Stimulated activated CD4-positive, alpha-beta T cell treated with anti-CD3 and anti-CD28 coated beads, Interleukin-12 subunit alpha, Interleukin-12 subunit beta, amount 100 ng/mL, for 4 hours (primary cell): ENCODE measurements at regions not wholly inside any gene's neighbourhood (a gene's known extent, or its start where the extent isn't known, plus 50 kb on each side); places are given as distances from the start of the nearest gene placed in this dataset.
"Not testable (repeated sequence)": the region's sequence is repeated elsewhere in the genome, so short reads cannot be mapped to it uniquely, and the experiment has no call there.

Experiments used
- DNase-seq: peaks from one replicate; pipeline ENCODE4 v3.0.0-alpha.2; 2020

DNA sequence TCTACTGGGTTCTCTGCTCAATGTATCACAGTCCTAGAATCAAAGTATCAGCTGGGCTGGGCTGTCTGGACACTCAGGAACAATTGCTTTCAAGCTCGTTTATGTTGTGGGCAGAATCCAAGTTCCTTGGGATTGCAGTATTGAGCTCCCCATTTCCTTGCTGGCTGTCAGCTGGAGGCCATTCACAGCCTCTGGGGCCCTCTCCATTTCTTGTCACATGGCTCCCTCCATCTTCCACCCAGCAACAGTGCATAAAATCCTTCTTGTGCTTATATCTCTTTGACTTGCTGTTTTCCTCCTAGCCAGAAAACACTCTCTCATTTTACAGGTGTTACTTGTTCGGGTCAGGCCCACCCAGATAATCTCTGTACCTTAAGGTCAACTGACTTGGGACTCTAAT lies 363.5 kb downstream of the IGSF11 start:
- DNase-seq: no peak

DNA sequence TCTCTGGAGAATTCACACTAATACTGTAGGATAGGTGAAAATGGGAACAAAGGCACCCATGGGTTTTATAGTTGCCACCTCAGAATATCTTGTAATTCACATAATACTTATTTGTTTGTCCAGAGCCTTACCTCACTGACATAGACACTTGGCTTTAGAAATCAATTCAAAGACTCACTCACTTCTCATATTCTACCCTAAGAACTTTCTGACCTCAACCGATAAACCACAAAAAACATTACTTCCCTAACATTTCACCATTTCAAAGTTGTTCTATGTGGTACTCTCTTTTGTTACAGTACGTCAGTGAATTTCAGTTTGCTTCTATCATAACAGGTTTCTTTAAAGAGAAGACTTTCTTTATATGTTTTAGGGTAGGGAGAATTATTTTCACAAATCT lies 359.3 kb downstream of the IGSF11 start:
- DNase-seq: no peak

DNA sequence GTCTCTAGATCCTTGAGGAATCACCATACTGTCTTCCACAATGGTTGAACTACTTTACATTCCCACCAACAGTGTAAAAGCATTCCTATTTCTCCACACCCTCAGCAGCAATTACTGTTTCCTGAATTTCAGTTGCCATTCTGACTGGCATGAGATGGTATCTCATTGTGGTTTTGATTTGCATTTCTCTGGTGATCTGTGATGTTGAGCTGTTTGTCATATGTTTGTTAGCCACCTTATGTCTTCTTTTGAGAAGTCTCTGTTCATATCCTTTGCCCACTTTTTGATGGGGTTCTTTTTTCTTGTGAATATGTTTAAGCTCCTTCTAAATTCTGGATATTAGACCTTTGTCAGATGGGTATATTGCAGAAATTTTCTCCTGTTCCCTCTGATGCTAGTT lies 356.0 kb downstream of the IGSF11 start:
- not testable (repeated sequence) for DNase-seq

DNA sequence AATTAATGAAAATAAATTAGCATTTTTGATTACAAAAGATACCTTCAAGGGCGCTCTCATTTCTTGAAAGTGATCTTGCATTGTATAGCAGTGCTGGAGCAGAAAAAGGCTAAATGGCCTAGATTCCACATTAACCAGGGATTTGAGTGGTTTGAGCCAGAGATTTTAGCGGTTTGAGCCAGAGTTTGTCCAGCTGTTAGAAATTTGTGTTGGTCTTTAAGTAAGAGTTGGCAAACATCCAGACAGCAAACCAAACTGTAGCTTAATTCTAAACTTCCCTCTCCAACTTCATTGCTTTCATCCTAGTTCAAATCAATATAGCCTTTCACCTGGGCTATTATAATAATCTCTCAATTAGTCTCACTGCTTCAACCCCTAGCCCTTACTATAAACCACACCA lies 351.7 kb downstream of the IGSF11 start:
- DNase-seq: no peak

DNA sequence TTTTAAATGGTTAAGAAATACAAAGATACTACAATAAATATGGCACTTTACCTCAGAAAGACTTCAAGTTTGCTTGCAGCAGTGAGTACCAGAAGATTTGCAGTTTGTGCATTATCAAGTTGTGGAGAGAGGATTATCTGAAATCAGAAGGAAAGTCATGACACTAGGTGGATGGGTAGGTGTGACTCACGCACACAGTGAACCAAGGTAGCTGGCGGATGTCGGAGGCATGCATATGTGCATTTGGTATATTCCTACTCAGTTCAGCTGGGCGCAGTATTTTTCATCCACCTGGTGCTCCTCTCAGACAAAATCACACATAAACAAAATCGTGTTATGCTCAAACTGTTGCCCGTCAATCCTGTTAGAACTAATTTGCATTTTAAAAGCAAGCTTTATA lies 351.0 kb downstream of the IGSF11 start:
- DNase-seq: no peak

DNA sequence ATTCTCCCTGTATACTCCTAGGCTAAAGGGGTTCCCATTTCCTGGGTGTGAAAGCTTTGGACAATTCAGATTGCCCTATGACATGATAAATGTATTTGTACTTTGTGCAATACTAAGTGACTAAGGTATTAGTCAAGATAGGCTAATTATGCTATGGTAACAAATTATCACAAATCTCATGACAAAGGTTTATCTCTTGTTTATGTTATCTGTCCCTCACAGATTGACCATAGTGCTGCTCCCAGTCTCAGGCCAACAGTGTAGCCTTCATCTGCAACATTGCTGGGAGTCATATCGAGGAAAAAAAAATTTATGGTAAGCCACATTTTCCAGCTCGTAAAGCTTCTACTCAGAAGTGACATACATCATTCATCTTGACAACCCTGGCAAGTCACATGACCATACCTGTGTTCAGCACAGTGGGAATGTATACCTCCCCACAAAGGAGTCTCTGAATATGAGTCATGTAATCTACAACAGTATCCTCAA lies 346.2 kb downstream of the IGSF11 start:
- DNase-seq: no peak

DNA sequence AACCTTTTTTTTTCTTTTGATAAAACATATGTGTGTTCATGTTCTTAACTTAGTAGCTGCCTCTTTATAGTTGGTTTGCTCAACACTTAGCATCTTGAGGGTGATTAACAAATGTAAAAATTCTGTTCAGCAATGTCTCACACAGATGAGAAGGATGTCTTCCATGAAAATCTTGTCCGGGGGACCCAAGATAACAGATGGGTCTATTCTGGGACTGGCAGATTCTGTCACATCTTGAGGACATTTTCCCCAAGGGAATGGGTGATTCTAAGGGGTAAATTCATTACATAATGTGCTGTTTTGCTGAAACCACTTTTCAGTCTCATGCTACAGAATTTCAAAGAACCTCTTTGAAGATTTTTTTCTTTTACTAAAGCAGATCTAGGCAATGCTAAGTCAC lies 342.2 kb downstream of the IGSF11 start:
- DNase-seq: no peak

DNA sequence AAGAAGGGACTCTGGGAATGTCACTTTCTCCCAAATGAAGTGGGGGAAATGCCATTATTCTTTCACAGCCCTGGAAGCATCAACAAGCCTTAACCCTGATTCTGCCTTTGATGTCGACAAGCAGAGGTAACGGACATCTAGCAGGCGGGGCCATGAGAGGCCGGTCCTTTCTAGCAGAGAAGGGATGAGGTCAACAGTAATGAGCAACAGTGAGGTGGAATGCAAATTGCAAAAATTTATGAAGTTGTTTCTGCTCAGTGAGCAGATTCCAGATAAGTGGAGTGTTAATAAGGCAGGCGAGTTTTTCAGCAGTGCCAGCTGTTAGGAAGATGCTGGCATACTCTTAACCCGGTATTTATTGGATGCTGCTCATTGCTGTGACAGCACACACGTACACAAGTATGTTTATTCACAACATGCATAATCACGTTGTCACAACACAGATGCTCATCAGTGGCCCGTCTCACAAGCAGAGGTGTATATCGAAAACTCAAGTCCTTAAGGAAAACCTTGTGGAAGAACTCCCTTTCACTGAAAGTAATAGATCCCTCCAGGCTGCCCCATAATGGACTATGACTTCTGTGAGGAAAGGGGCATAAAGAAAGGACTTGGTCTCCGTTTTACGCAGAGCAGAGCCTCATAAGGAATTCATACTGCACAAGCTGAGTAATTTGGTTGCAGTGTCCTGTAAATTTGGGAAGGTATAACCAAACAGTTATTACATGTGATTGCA lies 329.0 kb downstream of the IGSF11 start:
- DNase-seq: no peak

DNA sequence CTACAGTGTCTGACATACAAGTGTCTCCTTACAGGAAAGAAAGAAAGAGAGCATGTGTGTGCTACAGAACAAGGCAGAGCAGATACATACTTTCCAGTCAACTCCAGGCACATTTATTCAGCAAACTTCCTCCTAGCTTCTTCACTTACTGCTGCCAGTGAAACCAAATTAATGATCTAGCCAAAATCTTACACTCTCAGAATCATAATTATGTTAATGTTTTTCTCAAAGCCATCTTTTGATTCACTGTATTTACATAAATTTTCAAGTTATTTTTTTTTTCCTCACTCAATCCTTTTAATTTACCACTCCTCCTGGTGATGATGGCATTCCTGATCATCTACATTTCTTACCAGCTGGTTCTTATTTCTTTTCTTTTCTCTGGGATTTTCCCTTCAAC lies 326.7 kb downstream of the IGSF11 start:
- DNase-seq: no peak

DNA sequence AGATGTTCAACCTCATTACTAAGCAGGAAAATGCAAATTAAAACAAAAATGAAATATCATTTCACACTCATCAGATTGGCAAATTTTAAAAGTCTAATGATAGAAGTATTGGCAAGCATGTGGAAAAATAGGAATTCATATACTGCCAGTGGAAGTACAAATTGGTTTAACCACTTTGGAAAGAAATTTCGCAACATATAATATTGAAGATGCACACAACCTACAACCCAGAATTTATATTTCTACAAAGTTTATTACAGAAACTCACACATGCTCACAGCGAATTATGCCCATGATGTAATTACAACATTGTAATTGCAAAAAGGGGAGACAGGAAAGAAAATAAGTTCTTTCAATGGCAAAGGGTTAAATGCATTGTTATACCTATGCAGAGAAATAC lies 324.1 kb downstream of the IGSF11 start:
- DNase-seq: no peak

DNA sequence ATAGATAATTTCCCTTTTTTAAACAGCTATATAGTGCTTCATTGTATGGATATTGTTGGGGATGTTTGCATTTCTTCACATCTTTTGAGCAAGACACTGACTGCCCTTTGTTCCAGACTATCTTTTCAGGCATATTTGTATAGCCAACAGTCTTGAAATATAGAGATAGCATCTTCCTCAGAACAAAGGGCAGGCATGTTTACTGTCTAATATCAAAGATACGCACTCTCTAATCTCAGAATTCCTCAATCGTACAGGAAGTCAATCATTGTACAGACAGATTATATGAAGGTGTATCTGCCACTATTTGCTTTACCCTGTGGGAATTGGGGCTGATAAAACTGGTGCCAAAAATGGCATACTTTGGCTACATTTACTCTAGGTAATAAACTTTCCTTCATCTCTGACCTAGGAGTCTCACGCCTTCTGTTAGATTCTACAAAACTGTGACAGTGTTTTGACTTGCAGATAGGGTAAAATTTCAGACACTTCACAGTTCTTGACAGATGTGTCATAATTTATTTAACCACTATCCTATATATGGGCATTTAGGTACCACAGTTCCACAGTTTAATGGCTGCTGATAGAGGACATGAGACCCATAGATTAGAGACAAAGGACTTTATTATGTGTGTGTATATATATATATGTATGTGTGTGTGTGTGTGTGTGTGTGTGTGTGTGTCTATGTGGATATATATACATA lies 321.0 kb downstream of the IGSF11 start:
- DNase-seq: no peak

DNA sequence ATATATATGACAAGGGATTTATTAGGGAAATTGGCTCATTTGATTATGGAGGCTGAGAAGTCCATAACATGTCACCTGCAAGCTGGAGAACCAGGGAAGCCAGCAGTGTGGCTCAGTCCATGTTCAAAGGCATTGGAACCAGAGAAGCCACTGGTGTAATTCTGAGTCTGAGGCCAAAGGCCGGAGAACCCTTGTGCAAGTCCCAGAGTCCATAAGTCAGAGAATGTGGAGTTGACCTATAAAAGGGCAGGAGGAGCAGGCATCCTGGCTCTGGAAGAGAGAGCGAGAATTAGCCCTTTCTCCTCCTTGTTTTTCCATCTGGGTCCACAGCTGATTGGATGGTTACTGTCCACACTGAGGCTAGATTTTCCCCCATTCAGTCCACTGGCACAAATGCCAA lies 319.8 kb downstream of the IGSF11 start:
- DNase-seq: no peak

DNA sequence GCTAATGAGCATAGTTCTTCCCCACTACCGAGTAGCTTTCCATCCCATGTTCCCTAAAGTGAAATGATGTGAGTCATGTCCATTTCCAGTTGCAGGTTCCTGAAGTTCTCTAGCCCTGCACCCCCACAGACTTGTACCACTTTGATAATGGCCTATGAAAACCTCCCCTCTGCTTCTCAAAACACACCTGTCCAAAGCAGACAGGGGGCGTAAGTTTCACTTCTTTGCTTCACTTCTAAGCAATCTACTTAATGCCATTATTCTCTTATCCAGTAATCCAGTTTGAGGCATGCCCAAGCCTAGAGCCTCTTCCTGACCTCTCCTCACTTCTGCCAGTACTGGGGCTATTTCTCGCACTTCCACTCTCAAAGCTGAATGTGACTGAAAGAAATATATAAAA lies 305.1 kb downstream of the IGSF11 start:
- no peak for DNase-seq

DNA sequence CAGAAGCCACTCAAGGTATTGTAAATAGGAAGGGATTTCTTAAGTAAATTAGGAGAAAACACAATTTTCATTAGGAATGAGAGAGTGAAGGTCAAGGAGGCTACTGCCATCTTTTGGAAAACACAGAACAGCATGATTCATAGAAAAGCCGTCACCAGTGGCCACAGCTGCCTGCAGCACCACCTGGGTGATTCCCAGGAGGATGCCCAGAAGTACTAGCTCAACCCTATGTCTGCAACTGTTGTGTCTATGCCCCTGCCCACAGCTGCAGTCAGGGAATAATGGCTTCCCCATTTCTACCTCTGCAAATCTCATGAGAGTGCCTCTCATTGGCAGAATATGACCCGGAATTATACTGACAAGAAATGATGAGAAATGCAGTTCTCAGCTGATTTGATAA lies 300.0 kb downstream of the IGSF11 start:
- no peak for DNase-seq

DNA sequence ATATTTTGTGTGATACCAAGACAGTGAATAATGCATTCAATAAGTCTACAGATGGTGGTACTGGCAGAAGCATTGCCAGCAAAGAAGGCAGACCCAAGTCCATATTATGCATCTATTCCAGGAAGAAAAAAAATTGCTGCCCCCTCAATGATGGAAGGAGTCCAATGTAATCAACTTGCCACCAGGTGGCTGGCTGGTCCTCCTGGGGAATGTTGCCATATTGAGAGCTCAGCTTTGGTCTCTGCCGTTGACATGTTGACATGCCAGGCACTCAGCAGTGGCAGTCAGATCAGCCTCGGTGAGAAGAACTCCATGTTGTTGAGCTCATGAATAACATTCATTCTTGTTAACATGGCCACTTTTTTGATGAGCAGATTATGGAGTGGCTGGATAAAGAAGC lies 298.5 kb downstream of the IGSF11 start:
- DNase-seq: no peak

DNA sequence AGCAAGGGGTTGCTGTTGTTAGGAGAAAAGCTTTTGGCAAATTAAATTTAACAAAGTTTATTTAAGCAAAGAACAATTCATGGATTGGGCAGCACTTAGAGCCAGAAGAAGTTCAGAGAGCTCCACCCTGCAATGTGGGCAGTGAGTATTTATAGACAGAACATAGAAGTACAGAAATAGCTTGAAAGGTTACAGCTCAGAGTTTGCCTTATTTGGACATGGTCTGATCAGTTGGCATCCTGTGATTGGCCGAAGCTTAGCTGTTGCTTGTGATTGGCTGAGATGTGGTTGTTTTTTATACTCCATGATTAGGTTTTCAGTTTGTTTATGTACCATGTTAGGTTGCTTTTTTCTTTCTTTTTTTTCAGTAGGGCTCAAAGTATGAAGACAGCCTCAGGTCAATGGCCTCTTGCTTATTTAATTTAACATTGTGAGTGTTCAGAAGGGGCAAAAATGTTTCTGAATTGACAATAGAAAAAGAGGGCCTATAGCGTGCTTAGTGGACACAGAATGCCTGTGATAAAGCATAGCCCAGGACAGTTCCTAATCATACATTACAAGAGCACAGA lies 293.8 kb downstream of the IGSF11 start:
- DNase-seq: no peak

DNA sequence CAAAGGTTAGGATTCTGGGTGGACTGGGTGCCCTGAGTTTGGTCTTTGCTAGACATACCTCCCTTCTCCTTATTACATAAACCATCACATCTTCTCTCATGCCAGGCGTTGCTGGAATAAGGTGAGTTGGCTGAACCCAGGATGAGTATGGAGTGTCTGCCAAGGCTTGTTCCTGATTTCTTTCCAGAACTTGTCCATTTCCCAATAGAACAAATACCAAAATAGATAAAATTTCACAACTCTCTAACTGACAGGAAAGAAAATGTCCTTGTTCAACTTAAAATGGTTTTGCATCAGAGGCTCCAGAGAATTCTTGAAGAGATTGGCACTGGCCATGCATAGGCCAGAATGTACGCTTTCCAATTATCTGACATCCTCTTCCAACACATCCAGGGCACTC lies 291.9 kb downstream of the IGSF11 start:
- no peak for DNase-seq

DNA sequence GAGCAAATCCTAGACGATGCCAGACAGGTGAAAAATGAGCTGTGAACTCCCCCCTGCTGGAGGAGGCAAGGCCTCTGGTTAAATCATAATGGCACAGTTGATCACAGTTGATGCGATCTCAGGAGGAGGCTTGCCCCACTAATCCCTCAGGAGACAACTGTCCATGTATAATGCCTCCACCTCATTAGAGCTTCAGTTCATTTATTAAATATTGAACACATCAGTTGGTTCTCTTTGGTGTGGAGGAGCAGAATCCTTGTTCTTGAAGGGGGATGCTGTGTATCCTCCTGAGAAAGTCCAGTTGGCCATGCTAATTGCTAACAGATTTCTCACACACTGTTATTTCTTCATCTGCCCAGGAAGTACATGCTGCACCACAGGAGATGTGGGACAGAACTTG lies 290.5 kb downstream of the IGSF11 start:
- no peak for DNase-seq

DNA sequence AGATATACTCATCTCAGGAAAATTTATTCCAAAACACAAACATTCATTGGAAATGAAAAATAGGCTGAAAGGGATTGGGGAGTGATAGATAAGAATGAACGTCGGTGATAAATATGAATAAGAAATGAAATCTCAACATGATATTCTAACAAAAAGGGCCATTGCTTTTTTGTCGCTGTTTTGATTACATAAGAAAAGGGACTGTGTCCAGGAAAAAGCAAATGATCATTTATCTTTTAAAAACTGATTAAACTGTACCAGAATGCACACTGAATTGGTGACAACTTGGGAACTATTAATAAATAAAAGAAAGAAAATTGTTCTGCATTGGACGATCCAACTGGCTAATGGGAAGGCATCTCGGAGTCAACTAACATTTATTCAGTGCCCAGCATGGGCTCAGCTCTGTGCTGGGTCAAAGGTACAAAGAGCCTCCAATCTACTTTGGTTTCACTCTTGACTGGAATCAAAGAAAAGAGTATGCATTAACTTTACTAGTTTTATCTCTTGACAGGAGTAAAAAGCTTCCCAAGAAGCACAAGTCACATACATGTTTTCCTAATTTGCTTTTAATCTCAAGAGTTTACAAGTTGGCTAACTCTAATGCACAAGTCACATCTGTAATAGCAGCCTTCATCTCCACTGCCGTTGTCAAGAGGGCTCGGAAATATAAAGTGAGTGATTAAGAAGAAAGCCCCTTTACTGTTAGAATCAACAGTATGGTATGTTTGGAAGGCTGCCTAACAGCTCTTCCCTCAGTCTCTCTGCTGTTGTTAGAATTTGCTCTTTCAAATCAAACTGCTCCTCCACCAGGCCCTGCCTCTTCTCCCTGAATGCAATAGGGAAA lies 280.0 kb downstream of the IGSF11 start:
- no peak for DNase-seq

DNA sequence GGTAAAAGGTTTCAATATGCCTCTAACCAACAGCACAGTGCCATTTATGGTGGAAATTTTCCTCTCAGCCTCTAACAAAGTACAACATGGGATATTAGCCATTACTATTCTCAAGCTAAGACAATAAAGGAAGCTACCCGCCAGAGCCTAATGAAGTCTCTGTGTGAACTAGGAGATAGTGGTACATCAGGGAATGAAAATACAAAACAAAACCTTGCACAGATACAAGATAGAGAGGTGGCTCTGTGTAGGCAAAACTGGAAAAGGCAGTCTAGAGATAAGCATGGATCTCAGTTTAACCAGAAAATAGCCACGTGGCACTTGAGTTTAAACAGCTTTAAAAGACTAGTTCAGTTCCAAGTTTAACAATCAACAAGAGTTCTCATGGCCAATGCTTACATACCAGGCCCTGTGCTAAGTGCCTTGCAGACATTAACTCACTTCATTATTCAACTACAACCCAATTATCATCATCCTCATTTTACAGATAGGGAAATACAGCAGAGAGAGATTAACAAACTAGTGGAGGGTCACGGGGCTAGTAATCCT lies 279.3 kb downstream of the IGSF11 start:
- no peak for DNase-seq

DNA sequence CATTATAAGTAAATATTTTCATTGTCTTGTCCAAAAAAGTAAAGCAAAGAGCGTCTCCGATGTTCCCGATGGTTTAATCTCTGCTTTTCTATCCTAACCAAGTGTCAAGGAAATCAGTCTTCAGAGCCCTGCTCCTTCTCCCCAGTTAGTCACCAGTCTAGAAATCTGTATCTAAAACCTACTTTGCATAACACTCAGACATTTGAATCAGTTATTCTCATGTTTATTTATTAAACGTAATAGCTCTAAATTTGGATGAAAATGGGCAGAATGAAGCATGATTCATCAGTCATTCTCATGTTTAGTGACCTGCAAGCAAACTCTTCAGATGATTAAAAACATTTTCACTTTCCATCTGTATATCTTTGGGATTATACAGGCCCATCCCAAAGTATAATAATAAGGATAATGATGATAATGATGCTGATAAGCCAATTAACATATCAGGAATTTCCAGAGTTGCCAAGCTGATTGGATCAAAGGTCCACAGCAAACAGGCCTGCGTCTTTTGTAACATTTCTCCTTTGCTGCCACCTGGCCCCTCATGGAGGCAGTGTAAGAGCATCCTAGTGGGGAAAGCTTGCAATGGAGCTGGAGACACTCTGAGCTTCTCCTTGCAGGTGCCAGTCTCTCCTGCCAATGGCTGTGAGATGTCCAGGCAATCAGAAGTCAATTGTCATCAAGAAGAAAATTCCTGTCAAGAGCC lies 273.9 kb downstream of the IGSF11 start:
- DNase-seq: no peak

DNA sequence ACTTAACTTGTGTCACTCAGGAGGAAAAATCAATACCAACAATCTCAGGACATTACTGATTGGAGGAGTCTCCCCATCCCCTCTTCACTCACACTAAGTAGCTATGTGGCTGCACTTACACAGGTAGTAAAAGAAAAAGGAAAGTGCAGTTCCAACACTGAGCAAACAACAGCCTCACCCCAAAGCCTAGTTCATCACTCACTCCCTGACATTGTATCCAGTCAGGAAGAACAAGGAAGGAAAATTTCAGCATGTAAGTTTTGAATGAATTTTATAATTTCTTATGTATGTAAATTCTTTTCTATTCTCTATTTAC lies 273.4 kb downstream of the IGSF11 start:
- DNase-seq: no peak
